ENCODE measurements at regions not wholly inside any gene's neighbourhood (a gene's known extent, or its start where the extent isn't known, plus 50 kb on each side); places are given as distances from the start of the nearest gene placed in this dataset.

DNA sequence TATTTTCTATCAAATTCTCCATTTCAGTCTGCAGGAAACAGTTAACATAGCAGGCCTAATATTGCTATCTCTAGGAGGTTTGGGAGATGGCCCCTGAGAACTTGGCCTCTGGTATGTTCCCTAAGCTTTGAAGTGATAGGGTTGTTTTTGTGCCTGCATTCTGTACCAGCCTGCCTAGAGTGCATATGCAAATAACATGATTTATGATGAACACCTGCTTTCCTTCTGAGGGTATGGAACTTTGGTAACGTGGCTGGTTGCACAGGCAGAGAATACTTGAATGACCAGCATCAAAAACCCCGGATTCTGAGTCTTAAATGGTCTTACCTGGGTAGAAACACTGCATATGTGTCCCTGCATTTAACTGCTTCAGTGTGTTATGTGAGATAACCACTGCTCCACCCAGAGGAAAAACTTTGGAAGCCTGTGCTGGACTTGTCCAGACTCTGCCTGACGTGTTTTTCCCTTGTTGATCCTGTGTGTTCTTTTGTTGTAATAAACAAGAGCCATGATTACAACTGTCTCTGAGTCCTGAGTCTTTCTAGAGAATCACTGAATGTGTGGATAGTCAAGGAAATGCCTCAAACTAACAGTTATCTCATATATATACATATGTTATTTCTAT lies 111.3 kb upstream of the ABCA1 start:
- TF ChIP-seq, protein P1, sequence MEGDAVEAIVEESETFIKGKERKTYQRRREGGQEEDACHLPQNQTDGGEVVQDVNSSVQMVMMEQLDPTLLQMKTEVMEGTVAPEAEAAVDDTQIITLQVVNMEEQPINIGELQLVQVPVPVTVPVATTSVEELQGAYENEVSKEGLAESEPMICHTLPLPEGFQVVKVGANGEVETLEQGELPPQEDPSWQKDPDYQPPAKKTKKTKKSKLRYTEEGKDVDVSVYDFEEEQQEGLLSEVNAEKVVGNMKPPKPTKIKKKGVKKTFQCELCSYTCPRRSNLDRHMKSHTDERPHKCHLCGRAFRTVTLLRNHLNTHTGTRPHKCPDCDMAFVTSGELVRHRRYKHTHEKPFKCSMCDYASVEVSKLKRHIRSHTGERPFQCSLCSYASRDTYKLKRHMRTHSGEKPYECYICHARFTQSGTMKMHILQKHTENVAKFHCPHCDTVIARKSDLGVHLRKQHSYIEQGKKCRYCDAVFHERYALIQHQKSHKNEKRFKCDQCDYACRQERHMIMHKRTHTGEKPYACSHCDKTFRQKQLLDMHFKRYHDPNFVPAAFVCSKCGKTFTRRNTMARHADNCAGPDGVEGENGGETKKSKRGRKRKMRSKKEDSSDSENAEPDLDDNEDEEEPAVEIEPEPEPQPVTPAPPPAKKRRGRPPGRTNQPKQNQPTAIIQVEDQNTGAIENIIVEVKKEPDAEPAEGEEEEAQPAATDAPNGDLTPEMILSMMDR (IDR thresholded peaks at IDR 0.05) = no peak
- no peak for TF ChIP-seq POLR2A (IDR thresholded peaks at IDR 0.05)

All from suprapubic skin (tissue), 3 donors.